ENCODE measurements at regions not wholly inside any gene's neighbourhood (a gene's known extent, or its start where the extent isn't known, plus 50 kb on each side); places are given as distances from the start of the nearest gene placed in this dataset.

GRCh38 chr1:5661196-5662085 is 330.8 kb downstream of the NPHP4 start:
- no peak for DNase-seq (ENCODE audit: low spot score)

More at GRCh38 chr1:5661196-5662085, 330.8 kb downstream of the NPHP4 start:
- no peaks in the 10 kb centered on the region; the same call in 1 of the 2 replicates for H3K36me3 ChIP-seq (ENCODE audit: insufficient read depth)
- Mint-ChIP-seq H3K4me1 (peaks cover 5% of the 10 kb centered on the region; the same call in 2 of the 3 replicates), H3K9me3 (peaks cover 8% of the 10 kb centered on the region), H3K27me3 (ENCODE audit: insufficient read depth, low read depth, poor library complexity) (no peaks in the 10 kb centered on the region), H3K4me3 (no peak overlapping the region), H3K36me3 (ENCODE audit: low read depth) (no peaks in the 10 kb centered on the region), H3K27ac (no peak overlapping the region)
- no peak overlapping the region for H3K27ac ChIP-seq (ENCODE audit: low read depth)
- H3K9me2 ChIP-seq (ENCODE audit: insufficient read depth) = no peaks in the 10 kb centered on the region
- no peak overlapping the region for H3K4me3 ChIP-seq
- no peaks in the 10 kb centered on the region for H3K79me2 ChIP-seq (replicated peaks; ENCODE audit: insufficient read depth)
- no peaks in the 10 kb centered on the region for H4K20me1 ChIP-seq (replicated peaks; ENCODE audit: insufficient read depth)
- no peak overlapping the region for H3K4me2 ChIP-seq
- no peak for ATAC-seq
- no peaks in the 10 kb centered on the region for H3K27me3 ChIP-seq (ENCODE audit: insufficient read depth)
- H3F3A ChIP-seq (replicated peaks; ENCODE audit: low read depth) = no peaks in the 10 kb centered on the region
- no peak overlapping the region for H2AFZ ChIP-seq
- TF ChIP-seq EZH2 (IDR thresholded peaks at IDR 0.05; ENCODE audit: low read depth, unreplicated experiment) = no peak
- no peak for TF ChIP-seq ZNF114 (CRISPR knock-in tag; IDR thresholded peaks at IDR 0.05)
- TF ChIP-seq, protein P1, sequence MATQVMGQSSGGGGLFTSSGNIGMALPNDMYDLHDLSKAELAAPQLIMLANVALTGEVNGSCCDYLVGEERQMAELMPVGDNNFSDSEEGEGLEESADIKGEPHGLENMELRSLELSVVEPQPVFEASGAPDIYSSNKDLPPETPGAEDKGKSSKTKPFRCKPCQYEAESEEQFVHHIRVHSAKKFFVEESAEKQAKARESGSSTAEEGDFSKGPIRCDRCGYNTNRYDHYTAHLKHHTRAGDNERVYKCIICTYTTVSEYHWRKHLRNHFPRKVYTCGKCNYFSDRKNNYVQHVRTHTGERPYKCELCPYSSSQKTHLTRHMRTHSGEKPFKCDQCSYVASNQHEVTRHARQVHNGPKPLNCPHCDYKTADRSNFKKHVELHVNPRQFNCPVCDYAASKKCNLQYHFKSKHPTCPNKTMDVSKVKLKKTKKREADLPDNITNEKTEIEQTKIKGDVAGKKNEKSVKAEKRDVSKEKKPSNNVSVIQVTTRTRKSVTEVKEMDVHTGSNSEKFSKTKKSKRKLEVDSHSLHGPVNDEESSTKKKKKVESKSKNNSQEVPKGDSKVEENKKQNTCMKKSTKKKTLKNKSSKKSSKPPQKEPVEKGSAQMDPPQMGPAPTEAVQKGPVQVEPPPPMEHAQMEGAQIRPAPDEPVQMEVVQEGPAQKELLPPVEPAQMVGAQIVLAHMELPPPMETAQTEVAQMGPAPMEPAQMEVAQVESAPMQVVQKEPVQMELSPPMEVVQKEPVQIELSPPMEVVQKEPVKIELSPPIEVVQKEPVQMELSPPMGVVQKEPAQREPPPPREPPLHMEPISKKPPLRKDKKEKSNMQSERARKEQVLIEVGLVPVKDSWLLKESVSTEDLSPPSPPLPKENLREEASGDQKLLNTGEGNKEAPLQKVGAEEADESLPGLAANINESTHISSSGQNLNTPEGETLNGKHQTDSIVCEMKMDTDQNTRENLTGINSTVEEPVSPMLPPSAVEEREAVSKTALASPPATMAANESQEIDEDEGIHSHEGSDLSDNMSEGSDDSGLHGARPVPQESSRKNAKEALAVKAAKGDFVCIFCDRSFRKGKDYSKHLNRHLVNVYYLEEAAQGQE (IDR thresholded peaks at IDR 0.05; ENCODE audit: unreplicated experiment) = no peak
- TF ChIP-seq EZH2phosphoT487 (IDR thresholded peaks at IDR 0.05; ENCODE audit: unreplicated experiment) = no peak
- TF ChIP-seq JUNB (IDR thresholded peaks at IDR 0.05; ENCODE audit: unreplicated experiment) = no peak
- no peak for TF ChIP-seq CREB1 (CRISPR knock-in tag; IDR thresholded peaks at IDR 0.05; ENCODE audit: low read depth)
- no peak for TF ChIP-seq CTCF (conservative IDR thresholded peaks at IDR 0.05; ENCODE audit: low read depth in 2 of 2)
- TF ChIP-seq POLR2AphosphoS5 (IDR thresholded peaks at IDR 0.05; ENCODE audit: low read depth) = no peak
- TF ChIP-seq, protein P2, sequence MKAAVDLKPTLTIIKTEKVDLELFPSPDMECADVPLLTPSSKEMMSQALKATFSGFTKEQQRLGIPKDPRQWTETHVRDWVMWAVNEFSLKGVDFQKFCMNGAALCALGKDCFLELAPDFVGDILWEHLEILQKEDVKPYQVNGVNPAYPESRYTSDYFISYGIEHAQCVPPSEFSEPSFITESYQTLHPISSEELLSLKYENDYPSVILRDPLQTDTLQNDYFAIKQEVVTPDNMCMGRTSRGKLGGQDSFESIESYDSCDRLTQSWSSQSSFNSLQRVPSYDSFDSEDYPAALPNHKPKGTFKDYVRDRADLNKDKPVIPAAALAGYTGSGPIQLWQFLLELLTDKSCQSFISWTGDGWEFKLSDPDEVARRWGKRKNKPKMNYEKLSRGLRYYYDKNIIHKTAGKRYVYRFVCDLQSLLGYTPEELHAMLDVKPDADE (IDR thresholded peaks at IDR 0.05) = no peak
- no peak for TF ChIP-seq ZNF462 (CRISPR knock-in tag; IDR thresholded peaks at IDR 0.05)
- no peak for TF ChIP-seq NANOG (IDR thresholded peaks at IDR 0.05; ENCODE audit: borderline replicate concordance)
- TF ChIP-seq ZNF331 (CRISPR knock-in tag; IDR thresholded peaks at IDR 0.05; ENCODE audit: low read depth) = no peak
- no peak for TF ChIP-seq STAT1 (IDR thresholded peaks at IDR 0.05; ENCODE audit: unreplicated experiment)
- H3K4me1 ChIP-seq (ENCODE audit: insufficient read depth) = no peaks in the 10 kb centered on the region
